HepG2 (cell line): ENCODE measurements at regions not wholly inside any gene's neighbourhood (a gene's known extent, or its start where the extent isn't known, plus 50 kb on each side); places are given as distances from the start of the nearest gene placed in this dataset.

Experiments used
- ATAC-seq: fragments of 200-7000 bp; cut with Tn5 transposase; 3 replicates; pipeline ENCODE4 v1.9.1; 2020; ENCODE audit warnings: mild to moderate bottlenecking, moderate library complexity
- BruUV-seq: library from RNA; stranded (reverse); fragments of 400-500 nt; replicated peaks from 2 replicates; lab custom pipeline; 2021; lab: Mats Ljungman, UMichigan
- CTCF ChIA-PET: fragments of 300-600 bp; formaldehyde crosslinking; extraction: SDS; loops from one replicate; lab custom pipeline; 2021; ENCODE audit warnings: low total read pairs, inconsistent platforms, low intra/inter-chr PET ratio; lab: Yijun Ruan, JAX
- POLR2A ChIA-PET: fragments of 350-600 bp; sonication (Branson Sonifier 250); formaldehyde crosslinking; loops from one replicate; lab custom pipeline; 2020; ENCODE audit warnings: antibody characterized with exemption, inconsistent platforms; lab: Yijun Ruan, JAX
- DNase-seq: peaks from one replicate; pipeline ENCODE4 v3.0.0-alpha.2; 2015; ENCODE audit warnings: low spot score
- FAIRE-seq: peaks from 3 replicates; lab custom pipeline; 2011; peaks lifted over from hg19 to GRCh38; lab: Jason Lieb, UNC
- H2AFZ ChIP-seq: one replicate; pipeline ENCODE4 v1.6.1; 2011; ENCODE audit warnings: low read length, inconsistent platforms
- H3K27ac ChIP-seq: fragments of 300-600 bp; 3 replicates; pipeline ENCODE4 v1.8.0; 2011; ENCODE audit warnings: mixed run types, mild to moderate bottlenecking, mixed read lengths, low read length, inconsistent platforms; ENCODE audit not compliant: insufficient read depth; ENCODE audit errors: extremely low read length
- H3K27me3 ChIP-seq, 2 experiments: fragments of 200-600 bp in 1 of 2; 2 replicates in 1 of 2; 3 replicates in 1 of 2; pipeline versions ENCODE4 v1.6.0 to v1.8.0; 2011; ENCODE audit warnings: low read length in 2 of 2, mild to moderate bottlenecking in 2 of 2, moderate library complexity in 2 of 2, inconsistent platforms in 1 of 2; ENCODE audit not compliant: insufficient read depth in 2 of 2, control insufficient read depth in 1 of 2
- H3K36me3 ChIP-seq, 2 experiments: fragments of 200-600 bp in 1 of 2; replicated peaks in 1 of 2; 2 replicates in 1 of 2; 3 replicates in 1 of 2; pipeline versions ENCODE4 v1.5.1 to v1.8.0; 2011; ENCODE audit warnings: low read length in 2 of 2, inconsistent platforms in 1 of 2; ENCODE audit not compliant: insufficient read depth in 2 of 2, control insufficient read depth in 1 of 2
- H3K4me1 ChIP-seq: 2 replicates; pipeline ENCODE4 v1.5.1; 2012; ENCODE audit warnings: low read length, inconsistent platforms; ENCODE audit not compliant: insufficient read depth
- H3K4me2 ChIP-seq: 2 replicates; pipeline ENCODE4 v1.6.0; 2011; ENCODE audit warnings: low read depth, low read length, inconsistent platforms
- H3K4me3 ChIP-seq, 3 experiments: fragments of 200-600 bp in 1 of 3; sonication (generic), shearing (Covaris generic) in 1 of 3; replicated peaks in 1 of 3; 2 replicates each; pipeline ENCODE4 v1.5.1; 2011 to 2016; ENCODE audit warnings: low read length in 3 of 3, inconsistent platforms in 2 of 3, low read depth in 2 of 3, mild to moderate bottlenecking in 2 of 3, control low read depth in 1 of 3, mixed read lengths in 1 of 3; ENCODE audit not compliant: insufficient read depth in 1 of 3
- H3K79me2 ChIP-seq: one replicate; pipeline ENCODE4 v1.6.1; 2011; ENCODE audit warnings: low read length, inconsistent platforms; ENCODE audit not compliant: insufficient read depth
- H3K9ac ChIP-seq: 2 replicates; pipeline ENCODE4 v1.6.0; 2011; ENCODE audit warnings: mild to moderate bottlenecking, low read depth, low read length, inconsistent platforms; ENCODE audit not compliant: insufficient read depth
- H3K9me3 ChIP-seq: 2 replicates; pipeline ENCODE4 v1.5.1; 2012; ENCODE audit warnings: mild to moderate bottlenecking, low read length
- H4K20me1 ChIP-seq: 2 replicates; pipeline ENCODE4 v1.6.0; 2011; ENCODE audit warnings: inconsistent platforms, mild to moderate bottlenecking, low read length, moderate library complexity; ENCODE audit not compliant: insufficient read depth
- ATM ChIP-seq: fragments of 450-650 bp; IDR thresholded peaks from 2 replicates; pipeline ENCODE4 v1.7.1; 2017; ENCODE audit warnings: mild to moderate bottlenecking, borderline replicate concordance
- FOXK1 ChIP-seq: sonication (generic); formaldehyde crosslinking; IDR thresholded peaks from 2 replicates; pipeline ENCODE4 v1.4.0; 2020; ENCODE audit warnings: low read depth, missing genetic modification reagents, borderline replicate concordance
- GTF2F1 ChIP-seq: fragments of 150-350 bp; IDR thresholded peaks from 2 replicates; pipeline ENCODE4 v1.6.1; 2014; ENCODE audit warnings: low read length
- HHEX ChIP-seq: IDR thresholded peaks from 2 replicates; pipeline ENCODE4 v1.6.1; 2016; ENCODE audit warnings: control low read depth
- PCBP1 ChIP-seq: fragments of 200-400 bp; formaldehyde crosslinking; IDR thresholded peaks from 2 replicates; pipeline ENCODE4 v1.6.1; 2017; ENCODE audit warnings: mild to moderate bottlenecking, low read depth, low read length, borderline replicate concordance
- WIZ ChIP-seq: sonication (generic); formaldehyde crosslinking; IDR thresholded peaks from 2 replicates; pipeline ENCODE4 v1.5.1; 2020; ENCODE audit warnings: mild to moderate bottlenecking, missing genetic modification reagents
- ZNF335 ChIP-seq: sonication (generic); formaldehyde crosslinking; IDR thresholded peaks from 2 replicates; pipeline ENCODE4 v1.4.0; 2020; ENCODE audit warnings: missing genetic modification reagents
- ZSCAN12 ChIP-seq: sonication (generic); formaldehyde crosslinking; IDR thresholded peaks from 2 replicates; pipeline ENCODE4 v1.9.0; 2021; ENCODE audit warnings: mild to moderate bottlenecking, missing genetic modification reagents
- WGBS: methylation state at CpG from one replicate; pipeline ENCODE4 v1.1.6; 2017; ENCODE audit warnings: low lambda C conversion rate; 5-methylcytosine and 5-hydroxymethylcytosine counted together
- in situ Hi-C: cut with HindIII; loops from 2 replicates; pipeline ENCODE4 v1.10.0; 2017; ENCODE audit warnings: low pct_unique_long_range_greater_than_20kb; ENCODE audit not compliant: extremely low pct_ligation_motif_present
- intact Hi-C: fragments of 100-400 bp; cut with micrococcal nuclease; formaldehyde crosslinking; loops from one replicate; pipeline ENCODE4 v1.10.0; 2022; ENCODE audit not compliant: unreplicated experiment
- TF ChIP-seq, protein P1 (sequence below): sonication (generic); formaldehyde crosslinking; IDR thresholded peaks from 2 replicates; pipeline ENCODE4 v1.5.1; 2020; ENCODE audit warnings: missing genetic modification reagents, mild to moderate bottlenecking, borderline replicate concordance
- TF ChIP-seq, protein P2 (sequence below): sonication (generic); formaldehyde crosslinking; IDR thresholded peaks from 2 replicates; pipeline ENCODE4 v1.5.0; 2020; ENCODE audit warnings: mild to moderate bottlenecking, missing genetic modification reagents, borderline replicate concordance
- TF ChIP-seq, protein P3 (sequence below): sonication (generic); formaldehyde crosslinking; IDR thresholded peaks from 2 replicates; pipeline ENCODE4 v1.8.1; 2023; ENCODE audit warnings: mild to moderate bottlenecking, inconsistent platforms, moderate library complexity, missing genetic modification reagents, borderline replicate concordance
- TF ChIP-seq, protein P4 (sequence below), 2 experiments: sonication (generic) in 1 of 2; formaldehyde crosslinking in 1 of 2; IDR thresholded peaks; 2 replicates each; pipeline versions ENCODE4 v1.5.1 to v1.6.1; 2011 to 2020; ENCODE audit warnings: borderline replicate concordance in 1 of 2, low read depth in 1 of 2, low read length in 1 of 2, mild to moderate bottlenecking in 1 of 2, missing genetic modification reagents in 1 of 2, moderate library complexity in 1 of 2

DNA sequence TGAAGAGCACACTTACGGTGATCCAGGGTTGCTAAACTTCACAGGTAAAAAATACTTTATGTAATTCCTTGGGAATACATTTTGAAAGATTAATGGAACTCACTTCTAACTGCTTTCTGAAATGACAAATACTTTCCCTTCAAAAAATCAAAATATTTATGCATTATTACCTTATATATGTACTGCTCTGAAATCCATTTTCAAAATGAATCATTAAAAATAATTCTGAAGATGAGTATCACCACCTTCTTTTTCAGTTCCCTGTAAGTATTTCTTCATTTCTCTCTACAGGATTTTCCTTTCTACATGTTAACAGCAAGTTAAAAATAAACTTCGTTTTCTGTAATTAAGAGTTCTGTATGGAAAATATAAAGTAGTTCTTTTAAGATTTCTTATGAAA lies 428.6 kb downstream of the TMA16 start:
- no peak overlapping the region for H3K4me2 ChIP-seq
- H3K4me3 ChIP-seq: no peak overlapping the region
- H3K9me3 ChIP-seq: no peaks in the 10 kb centered on the region
- H3K4me1 ChIP-seq: no peaks in the 10 kb centered on the region
- 2% methylated on average over 2 of the region's 2 CpGs for WGBS
- ATAC-seq (no peak), FAIRE-seq (no peak), DNase-seq (no peak)
- no peaks in the 10 kb centered on the region for H4K20me1 ChIP-seq
- no peaks in the 10 kb centered on the region; a peak in 1 of 5 replicates for H3K27me3 ChIP-seq
- POLR2A ChIA-PET: no interaction called here
- H3K9ac ChIP-seq: no peak overlapping the region
- no peaks in the 10 kb centered on the region for H3K79me2 ChIP-seq
- intact Hi-C loops: no loop called here
- no TSS peak for BruUV-seq
- no peaks in the 10 kb centered on the region for H3K36me3 ChIP-seq
- CTCF ChIA-PET: no interaction called here
- H3K27ac ChIP-seq: no peak overlapping the region
- H2AFZ ChIP-seq: no peak overlapping the region
- in situ Hi-C loops: no loop called here
- TF ChIP-seq ATM (no peak), GTF2F1 (no peak), WIZ (CRISPR knock-in tag) (no peak), FOXK1 (CRISPR knock-in tag) (no peak), PCBP1 (no peak), ZSCAN12 (CRISPR knock-in tag) (no peak), HHEX (CRISPR knock-in tag) (no peak), ZNF335 (CRISPR knock-in tag) (no peak)
- TF ChIP-seq, protein P1, sequence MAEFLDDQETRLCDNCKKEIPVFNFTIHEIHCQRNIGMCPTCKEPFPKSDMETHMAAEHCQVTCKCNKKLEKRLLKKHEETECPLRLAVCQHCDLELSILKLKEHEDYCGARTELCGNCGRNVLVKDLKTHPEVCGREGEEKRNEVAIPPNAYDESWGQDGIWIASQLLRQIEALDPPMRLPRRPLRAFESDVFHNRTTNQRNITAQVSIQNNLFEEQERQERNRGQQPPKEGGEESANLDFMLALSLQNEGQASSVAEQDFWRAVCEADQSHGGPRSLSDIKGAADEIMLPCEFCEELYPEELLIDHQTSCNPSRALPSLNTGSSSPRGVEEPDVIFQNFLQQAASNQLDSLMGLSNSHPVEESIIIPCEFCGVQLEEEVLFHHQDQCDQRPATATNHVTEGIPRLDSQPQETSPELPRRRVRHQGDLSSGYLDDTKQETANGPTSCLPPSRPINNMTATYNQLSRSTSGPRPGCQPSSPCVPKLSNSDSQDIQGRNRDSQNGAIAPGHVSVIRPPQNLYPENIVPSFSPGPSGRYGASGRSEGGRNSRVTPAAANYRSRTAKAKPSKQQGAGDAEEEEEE: no peak
- TF ChIP-seq, protein P2, sequence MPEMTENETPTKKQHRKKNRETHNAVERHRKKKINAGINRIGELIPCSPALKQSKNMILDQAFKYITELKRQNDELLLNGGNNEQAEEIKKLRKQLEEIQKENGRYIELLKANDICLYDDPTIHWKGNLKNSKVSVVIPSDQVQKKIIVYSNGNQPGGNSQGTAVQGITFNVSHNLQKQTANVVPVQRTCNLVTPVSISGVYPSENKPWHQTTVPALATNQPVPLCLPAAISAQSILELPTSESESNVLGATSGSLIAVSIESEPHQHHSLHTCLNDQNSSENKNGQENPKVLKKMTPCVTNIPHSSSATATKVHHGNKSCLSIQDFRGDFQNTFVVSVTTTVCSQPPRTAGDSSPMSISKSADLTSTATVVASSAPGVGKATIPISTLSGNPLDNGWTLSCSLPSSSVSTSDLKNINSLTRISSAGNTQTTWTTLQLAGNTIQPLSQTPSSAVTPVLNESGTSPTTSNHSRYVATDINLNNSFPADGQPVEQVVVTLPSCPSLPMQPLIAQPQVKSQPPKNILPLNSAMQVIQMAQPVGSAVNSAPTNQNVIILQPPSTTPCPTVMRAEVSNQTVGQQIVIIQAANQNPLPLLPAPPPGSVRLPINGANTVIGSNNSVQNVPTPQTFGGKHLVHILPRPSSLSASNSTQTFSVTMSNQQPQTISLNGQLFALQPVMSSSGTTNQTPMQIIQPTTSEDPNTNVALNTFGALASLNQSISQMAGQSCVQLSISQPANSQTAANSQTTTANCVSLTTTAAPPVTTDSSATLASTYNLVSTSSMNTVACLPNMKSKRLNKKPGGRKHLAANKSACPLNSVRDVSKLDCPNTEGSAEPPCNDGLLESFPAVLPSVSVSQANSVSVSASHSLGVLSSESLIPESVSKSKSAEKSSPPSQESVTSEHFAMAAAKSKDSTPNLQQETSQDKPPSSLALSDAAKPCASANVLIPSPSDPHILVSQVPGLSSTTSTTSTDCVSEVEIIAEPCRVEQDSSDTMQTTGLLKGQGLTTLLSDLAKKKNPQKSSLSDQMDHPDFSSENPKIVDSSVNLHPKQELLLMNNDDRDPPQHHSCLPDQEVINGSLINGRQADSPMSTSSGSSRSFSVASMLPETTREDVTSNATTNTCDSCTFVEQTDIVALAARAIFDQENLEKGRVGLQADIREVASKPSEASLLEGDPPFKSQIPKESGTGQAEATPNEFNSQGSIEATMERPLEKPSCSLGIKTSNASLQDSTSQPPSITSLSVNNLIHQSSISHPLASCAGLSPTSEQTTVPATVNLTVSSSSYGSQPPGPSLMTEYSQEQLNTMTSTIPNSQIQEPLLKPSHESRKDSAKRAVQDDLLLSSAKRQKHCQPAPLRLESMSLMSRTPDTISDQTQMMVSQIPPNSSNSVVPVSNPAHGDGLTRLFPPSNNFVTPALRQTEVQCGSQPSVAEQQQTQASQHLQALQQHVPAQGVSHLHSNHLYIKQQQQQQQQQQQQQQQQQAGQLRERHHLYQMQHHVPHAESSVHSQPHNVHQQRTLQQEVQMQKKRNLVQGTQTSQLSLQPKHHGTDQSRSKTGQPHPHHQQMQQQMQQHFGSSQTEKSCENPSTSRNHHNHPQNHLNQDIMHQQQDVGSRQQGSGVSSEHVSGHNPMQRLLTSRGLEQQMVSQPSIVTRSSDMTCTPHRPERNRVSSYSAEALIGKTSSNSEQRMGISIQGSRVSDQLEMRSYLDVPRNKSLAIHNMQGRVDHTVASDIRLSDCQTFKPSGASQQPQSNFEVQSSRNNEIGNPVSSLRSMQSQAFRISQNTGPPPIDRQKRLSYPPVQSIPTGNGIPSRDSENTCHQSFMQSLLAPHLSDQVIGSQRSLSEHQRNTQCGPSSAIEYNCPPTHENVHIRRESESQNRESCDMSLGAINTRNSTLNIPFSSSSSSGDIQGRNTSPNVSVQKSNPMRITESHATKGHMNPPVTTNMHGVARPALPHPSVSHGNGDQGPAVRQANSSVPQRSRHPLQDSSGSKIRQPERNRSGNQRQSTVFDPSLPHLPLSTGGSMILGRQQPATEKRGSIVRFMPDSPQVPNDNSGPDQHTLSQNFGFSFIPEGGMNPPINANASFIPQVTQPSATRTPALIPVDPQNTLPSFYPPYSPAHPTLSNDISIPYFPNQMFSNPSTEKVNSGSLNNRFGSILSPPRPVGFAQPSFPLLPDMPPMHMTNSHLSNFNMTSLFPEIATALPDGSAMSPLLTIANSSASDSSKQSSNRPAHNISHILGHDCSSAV: no peak
- TF ChIP-seq, protein P3, sequence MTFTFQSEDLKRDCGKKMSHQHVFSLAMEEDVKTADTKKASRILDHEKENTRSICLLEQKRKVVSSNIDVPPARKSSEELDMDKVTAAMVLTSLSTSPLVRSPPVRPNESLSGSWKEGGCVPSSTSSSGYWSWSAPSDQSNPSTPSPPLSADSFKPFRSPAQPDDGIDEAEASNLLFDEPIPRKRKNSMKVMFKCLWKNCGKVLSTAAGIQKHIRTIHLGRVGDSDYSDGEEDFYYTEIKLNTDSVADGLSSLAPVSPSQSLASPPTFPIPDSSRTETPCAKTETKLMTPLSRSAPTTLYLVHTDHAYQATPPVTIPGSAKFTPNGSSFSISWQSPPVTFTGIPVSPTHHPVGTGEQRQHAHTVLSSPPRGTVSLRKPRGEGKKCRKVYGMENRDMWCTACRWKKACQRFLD (CRISPR knock-in tag): no peak
- TF ChIP-seq, protein P4, sequence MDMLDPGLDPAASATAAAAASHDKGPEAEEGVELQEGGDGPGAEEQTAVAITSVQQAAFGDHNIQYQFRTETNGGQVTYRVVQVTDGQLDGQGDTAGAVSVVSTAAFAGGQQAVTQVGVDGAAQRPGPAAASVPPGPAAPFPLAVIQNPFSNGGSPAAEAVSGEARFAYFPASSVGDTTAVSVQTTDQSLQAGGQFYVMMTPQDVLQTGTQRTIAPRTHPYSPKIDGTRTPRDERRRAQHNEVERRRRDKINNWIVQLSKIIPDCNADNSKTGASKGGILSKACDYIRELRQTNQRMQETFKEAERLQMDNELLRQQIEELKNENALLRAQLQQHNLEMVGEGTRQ (IDR thresholded peaks at IDR 0.05; ENCODE audit: low read depth, low read length): no peak
- TF ChIP-seq, protein P4 (CRISPR knock-in tag; IDR thresholded peaks at IDR 0.05; ENCODE audit: borderline replicate concordance): no peak
